Kidney epithelial cell (primary cell): ENCODE measurements at regions not wholly inside any gene's neighbourhood (a gene's known extent, or its start where the extent isn't known, plus 50 kb on each side); places are given as distances from the start of the nearest gene placed in this dataset.

Experiments used
- DNase-seq: peaks from one replicate; pipeline ENCODE4 v3.0.0-alpha.2; 2010; ENCODE audit warnings: low read depth
- H3K27me3 ChIP-seq: 2 replicates; pipeline ENCODE4 v1.6.0; 2011; ENCODE audit warnings: low read length; ENCODE audit not compliant: control insufficient read depth, insufficient read depth
- H3K36me3 ChIP-seq: 2 replicates; pipeline ENCODE4 v1.5.1; 2011; ENCODE audit warnings: low read length; ENCODE audit not compliant: control insufficient read depth, insufficient read depth
- H3K4me3 ChIP-seq: 2 replicates; pipeline ENCODE4 v1.5.1; 2011; ENCODE audit warnings: low read depth, mild to moderate bottlenecking, control low read depth, low read length
- CTCF ChIP-seq: IDR thresholded peaks from 2 replicates; pipeline ENCODE4 v1.5.1; 2011; ENCODE audit warnings: mild to moderate bottlenecking, moderate library complexity, low read length, control low read depth, inconsistent platforms; ENCODE audit not compliant: insufficient read depth, poor library complexity, severe bottlenecking

DNA sequence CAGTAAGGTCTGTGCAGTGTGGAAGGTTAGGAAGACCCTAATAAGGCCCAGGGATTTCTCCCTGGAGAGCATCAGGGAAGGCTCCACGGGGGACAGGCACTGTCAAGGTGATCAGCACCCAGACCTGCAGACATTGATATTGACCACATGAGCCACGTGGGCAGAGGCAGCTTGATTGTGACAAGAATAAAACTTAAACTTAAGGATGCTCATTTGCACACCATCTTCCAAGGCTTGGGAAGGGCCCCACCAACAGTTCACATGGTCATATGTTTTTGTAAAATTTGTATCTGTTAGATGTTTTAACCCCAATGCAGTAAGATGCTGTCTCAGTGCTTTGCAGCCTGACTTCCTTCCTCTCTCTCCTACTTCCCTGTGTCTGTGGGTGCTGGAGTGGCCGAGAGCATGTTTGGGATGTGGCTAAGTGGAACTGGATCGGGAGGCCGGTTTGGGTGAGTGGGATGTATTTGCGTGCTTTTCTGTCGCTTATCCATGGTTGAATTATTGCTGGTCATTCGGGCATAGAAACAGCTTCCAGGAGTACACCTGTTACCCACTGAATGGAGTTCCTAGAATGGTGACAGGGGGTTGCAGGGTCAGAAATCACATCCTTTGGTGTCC, 49.8 kb upstream of the OLIG2 start:
- no peak for DNase-seq
- Histone ChIP-seq H3K4me3 (no peak overlapping the region), H3K27me3 (peaks cover 14% of the 10 kb centered on the region), H3K36me3 (no peaks in the 10 kb centered on the region)
- no peak for TF ChIP-seq CTCF
